Fibroblast of skin of scalp (primary cell): ENCODE measurements at regions not wholly inside any gene's neighbourhood (a gene's known extent, or its start where the extent isn't known, plus 50 kb on each side); places are given as distances from the start of the nearest gene placed in this dataset.
A peak's percentile ranks its signal among the peaks of the same experiment; 100 is the strongest.

Source experiments
- DNase-seq: peaks from one replicate; pipeline ENCODE4 v3.0.0-alpha.2; 2013

- no peak for DNase-seq
These were observed 422.2 kb upstream of the ADAMTS9 start for GRCh38 chr3:65109966-65110500.

GRCh38 chr3:65107174-65107573 is 419.4 kb upstream of the ADAMTS9 start:
- DNase-seq, result peak; percentile 11

GRCh38 chr3:65101450-65101849 is 413.6 kb upstream of the ADAMTS9 start:
- no peak for DNase-seq

- DNase-seq, result no peak
These were observed 410.6 kb upstream of the ADAMTS9 start for GRCh38 chr3:65098400-65098799.

- no peak for DNase-seq
These were observed 408.4 kb upstream of the ADAMTS9 start for GRCh38 chr3:65096110-65096745.

GRCh38 chr3:65094723-65095122 is 406.9 kb upstream of the ADAMTS9 start:
- DNase-seq, result peak; percentile 1

- no peak for DNase-seq
These were observed 405.8 kb upstream of the ADAMTS9 start for GRCh38 chr3:65093641-65094040.

- DNase-seq, result no peak
These were observed 403.8 kb upstream of the ADAMTS9 start for GRCh38 chr3:65091565-65091964.

GRCh38 chr3:65083240-65083639 is 395.4 kb upstream of the ADAMTS9 start:
- no peak for DNase-seq

GRCh38 chr3:65081536-65081935 is 393.7 kb upstream of the ADAMTS9 start:
- DNase-seq, result no peak

GRCh38 chr3:65080432-65080831 is 392.6 kb upstream of the ADAMTS9 start:
- no peak for DNase-seq

- no peak for DNase-seq
These were observed 391.8 kb upstream of the ADAMTS9 start for GRCh38 chr3:65079560-65079959.

- DNase-seq, result no peak
These were observed 390.9 kb upstream of the ADAMTS9 start for GRCh38 chr3:65078748-65079147.

GRCh38 chr3:65077124-65077523 is 389.3 kb upstream of the ADAMTS9 start:
- no peak for DNase-seq

- DNase-seq, result no peak
These were observed 383.2 kb upstream of the ADAMTS9 start for GRCh38 chr3:65070968-65071367.

GRCh38 chr3:65060904-65061303 is 373.1 kb upstream of the ADAMTS9 start:
- DNase-seq, result no peak

GRCh38 chr3:65052101-65052500 is 364.3 kb upstream of the ADAMTS9 start:
- no peak for DNase-seq

GRCh38 chr3:65048151-65048550 is 360.4 kb upstream of the ADAMTS9 start:
- DNase-seq, result peak; percentile 35

GRCh38 chr3:65045138-65045537 is 357.3 kb upstream of the ADAMTS9 start:
- no peak for DNase-seq

GRCh38 chr3:65044401-65044800 is 356.6 kb upstream of the ADAMTS9 start:
- no peak for DNase-seq

GRCh38 chr3:65042675-65043074 is 354.9 kb upstream of the ADAMTS9 start:
- no peak for DNase-seq

- peak; percentile 22 for DNase-seq
These were observed 352.0 kb upstream of the ADAMTS9 start for GRCh38 chr3:65039754-65040210.

- DNase-seq, result peak; percentile 77
These were observed 350.1 kb upstream of the ADAMTS9 start for GRCh38 chr3:65037861-65038260.

- no peak for DNase-seq
These were observed 347.4 kb upstream of the ADAMTS9 start for GRCh38 chr3:65035246-65035645.

GRCh38 chr3:65033576-65033975 is 345.8 kb upstream of the ADAMTS9 start:
- DNase-seq, result peak; percentile 68
